CD4-positive, alpha-beta T cell treated with Interleukin-12 subunit alpha and Interleukin-12 subunit beta, for 1 hour (primary cell): ENCODE measurements at regions not wholly inside any gene's neighbourhood (a gene's known extent, or its start where the extent isn't known, plus 50 kb on each side); places are given as distances from the start of the nearest gene placed in this dataset.
A peak's percentile ranks its signal among the peaks of the same experiment; 100 is the strongest.
"Not testable (repeated sequence)": the region's sequence is repeated elsewhere in the genome, so short reads cannot be mapped to it uniquely, and the experiment has no call there.

ENCODE experiments used
- DNase-seq: peaks from one replicate; pipeline ENCODE4 v3.0.0-alpha.2; 2020

- DNase-seq, result no peak
These were observed 264.0 kb downstream of the CTH start for GRCh38 chr1:70674941-70675685.

GRCh38 chr1:70675737-70676156, 264.7 kb downstream of the CTH start:
- no peak for DNase-seq

GRCh38 chr1:70685300-70686286, 274.5 kb downstream of the CTH start:
- DNase-seq, result peak; percentile 39

- no peak for DNase-seq
These were observed 277.5 kb downstream of the CTH start for GRCh38 chr1:70688580-70688979.

GRCh38 chr1:70706381-70707037, 295.4 kb downstream of the CTH start:
- no peak for DNase-seq

GRCh38 chr1:70707214-70707613, 296.1 kb downstream of the CTH start:
- no peak for DNase-seq

- DNase-seq, result no peak
These were observed 303.1 kb downstream of the CTH start for GRCh38 chr1:70714149-70714548.

GRCh38 chr1:70717211-70717610, 306.1 kb downstream of the CTH start:
- DNase-seq, result no peak

- DNase-seq, result no peak
These were observed 306.6 kb downstream of the CTH start for GRCh38 chr1:70717656-70718055.

GRCh38 chr1:70718086-70718630, 307.1 kb downstream of the CTH start:
- no peak for DNase-seq

- no peak for DNase-seq
These were observed 308.1 kb downstream of the CTH start for GRCh38 chr1:70719154-70719553.

GRCh38 chr1:70720109-70720508, 309.0 kb downstream of the CTH start:
- DNase-seq, result no peak

- DNase-seq, result no peak
These were observed 309.5 kb downstream of the CTH start for GRCh38 chr1:70720521-70720920.

GRCh38 chr1:70727886-70728489, 316.9 kb downstream of the CTH start:
- DNase-seq, result no peak

GRCh38 chr1:70736518-70736917, 311.1 kb downstream of the PTGER3 start:
- DNase-seq, result not testable (repeated sequence)

- no peak for DNase-seq
These were observed 310.5 kb downstream of the PTGER3 start for GRCh38 chr1:70737125-70737524.

GRCh38 chr1:70738624-70739023, 309.0 kb downstream of the PTGER3 start:
- no peak for DNase-seq

GRCh38 chr1:70745199-70745598, 302.4 kb downstream of the PTGER3 start:
- no peak for DNase-seq

- DNase-seq, result not testable (repeated sequence)
These were observed 301.6 kb downstream of the PTGER3 start for GRCh38 chr1:70746062-70746461.

GRCh38 chr1:70747123-70747522, 300.5 kb downstream of the PTGER3 start:
- not testable (repeated sequence) for DNase-seq

GRCh38 chr1:70751676-70752287, 295.8 kb downstream of the PTGER3 start:
- not testable (repeated sequence) for DNase-seq

GRCh38 chr1:70754701-70755100, 292.9 kb downstream of the PTGER3 start:
- DNase-seq, result no peak
